Ishikawa (cell line): ENCODE measurements at regions not wholly inside any gene's neighbourhood (a gene's known extent, or its start where the extent isn't known, plus 50 kb on each side); places are given as distances from the start of the nearest gene placed in this dataset.

Experiments used
- CEBPB ChIP-seq: IDR thresholded peaks from 2 replicates; pipeline ENCODE4 v1.6.1; 2012
- CREB1 ChIP-seq: IDR thresholded peaks from 2 replicates; pipeline ENCODE4 v1.6.1; 2012; ENCODE audit warnings: low read depth
- EGR1 ChIP-seq: IDR thresholded peaks from 2 replicates; pipeline ENCODE4 v1.6.1; 2012
- EP300 ChIP-seq: IDR thresholded peaks from 2 replicates; pipeline ENCODE4 v1.6.1; 2012; ENCODE audit warnings: borderline replicate concordance
- FOXM1 ChIP-seq: IDR thresholded peaks from 2 replicates; pipeline ENCODE4 v1.6.1; 2012; ENCODE audit warnings: low read depth, borderline replicate concordance
- NFIC ChIP-seq: IDR thresholded peaks from 2 replicates; pipeline ENCODE4 v1.6.1; 2012
- RAD21 ChIP-seq: IDR thresholded peaks from 2 replicates; pipeline ENCODE4 v1.6.1; 2012; ENCODE audit warnings: low read depth
- TAF1 ChIP-seq: IDR thresholded peaks from 2 replicates; pipeline ENCODE4 v1.6.1; 2012; ENCODE audit warnings: low read depth, mild to moderate bottlenecking
- TCF12 ChIP-seq: IDR thresholded peaks from 2 replicates; pipeline ENCODE4 v1.6.1; 2012; ENCODE audit warnings: low read depth
- TEAD4 ChIP-seq: IDR thresholded peaks from 2 replicates; pipeline ENCODE4 v1.6.1; 2012
- YY1 ChIP-seq: IDR thresholded peaks from 2 replicates; pipeline ENCODE4 v1.6.1; 2012; ENCODE audit warnings: low read depth
- ZBTB7A ChIP-seq: IDR thresholded peaks from 2 replicates; pipeline ENCODE4 v1.6.1; 2012; ENCODE audit warnings: low read depth
- TF ChIP-seq, protein P1 (sequence below): IDR thresholded peaks from 2 replicates; pipeline ENCODE4 v1.6.1; 2012
- TF ChIP-seq, protein P2 (sequence below): IDR thresholded peaks from 2 replicates; pipeline ENCODE4 v1.6.1; 2012; ENCODE audit warnings: low read depth, mild to moderate bottlenecking
- TF ChIP-seq, protein P3 (sequence below): IDR thresholded peaks from 2 replicates; pipeline ENCODE4 v1.6.1; 2012

DNA sequence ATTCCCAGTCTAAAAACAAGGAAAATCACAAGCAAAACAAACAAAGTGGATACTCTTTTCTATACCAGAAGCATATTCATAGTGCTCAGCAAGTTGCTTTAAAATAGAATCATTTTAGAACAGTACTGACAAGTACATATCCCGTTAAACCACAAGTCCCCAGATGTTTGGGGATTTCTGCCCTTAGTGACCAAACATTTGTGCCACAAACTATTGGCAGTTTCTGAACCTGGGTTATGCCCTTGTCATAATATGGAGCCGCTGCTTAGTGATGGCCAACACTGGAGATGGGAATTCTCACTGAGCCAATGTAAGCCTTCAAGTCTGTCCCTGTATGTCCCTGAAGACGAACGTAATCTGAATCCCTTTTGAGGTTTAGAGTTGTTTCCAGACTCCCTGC lies 436.7 kb upstream of the JAG1 start:
- TF ChIP-seq, protein P1, sequence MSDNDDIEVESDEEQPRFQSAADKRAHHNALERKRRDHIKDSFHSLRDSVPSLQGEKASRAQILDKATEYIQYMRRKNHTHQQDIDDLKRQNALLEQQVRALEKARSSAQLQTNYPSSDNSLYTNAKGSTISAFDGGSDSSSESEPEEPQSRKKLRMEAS: no peak
- no peak for TF ChIP-seq ZBTB7A
- TF ChIP-seq NFIC: no peak
- TF ChIP-seq, protein P2, sequence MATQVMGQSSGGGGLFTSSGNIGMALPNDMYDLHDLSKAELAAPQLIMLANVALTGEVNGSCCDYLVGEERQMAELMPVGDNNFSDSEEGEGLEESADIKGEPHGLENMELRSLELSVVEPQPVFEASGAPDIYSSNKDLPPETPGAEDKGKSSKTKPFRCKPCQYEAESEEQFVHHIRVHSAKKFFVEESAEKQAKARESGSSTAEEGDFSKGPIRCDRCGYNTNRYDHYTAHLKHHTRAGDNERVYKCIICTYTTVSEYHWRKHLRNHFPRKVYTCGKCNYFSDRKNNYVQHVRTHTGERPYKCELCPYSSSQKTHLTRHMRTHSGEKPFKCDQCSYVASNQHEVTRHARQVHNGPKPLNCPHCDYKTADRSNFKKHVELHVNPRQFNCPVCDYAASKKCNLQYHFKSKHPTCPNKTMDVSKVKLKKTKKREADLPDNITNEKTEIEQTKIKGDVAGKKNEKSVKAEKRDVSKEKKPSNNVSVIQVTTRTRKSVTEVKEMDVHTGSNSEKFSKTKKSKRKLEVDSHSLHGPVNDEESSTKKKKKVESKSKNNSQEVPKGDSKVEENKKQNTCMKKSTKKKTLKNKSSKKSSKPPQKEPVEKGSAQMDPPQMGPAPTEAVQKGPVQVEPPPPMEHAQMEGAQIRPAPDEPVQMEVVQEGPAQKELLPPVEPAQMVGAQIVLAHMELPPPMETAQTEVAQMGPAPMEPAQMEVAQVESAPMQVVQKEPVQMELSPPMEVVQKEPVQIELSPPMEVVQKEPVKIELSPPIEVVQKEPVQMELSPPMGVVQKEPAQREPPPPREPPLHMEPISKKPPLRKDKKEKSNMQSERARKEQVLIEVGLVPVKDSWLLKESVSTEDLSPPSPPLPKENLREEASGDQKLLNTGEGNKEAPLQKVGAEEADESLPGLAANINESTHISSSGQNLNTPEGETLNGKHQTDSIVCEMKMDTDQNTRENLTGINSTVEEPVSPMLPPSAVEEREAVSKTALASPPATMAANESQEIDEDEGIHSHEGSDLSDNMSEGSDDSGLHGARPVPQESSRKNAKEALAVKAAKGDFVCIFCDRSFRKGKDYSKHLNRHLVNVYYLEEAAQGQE: no peak
- TF ChIP-seq, protein P3, sequence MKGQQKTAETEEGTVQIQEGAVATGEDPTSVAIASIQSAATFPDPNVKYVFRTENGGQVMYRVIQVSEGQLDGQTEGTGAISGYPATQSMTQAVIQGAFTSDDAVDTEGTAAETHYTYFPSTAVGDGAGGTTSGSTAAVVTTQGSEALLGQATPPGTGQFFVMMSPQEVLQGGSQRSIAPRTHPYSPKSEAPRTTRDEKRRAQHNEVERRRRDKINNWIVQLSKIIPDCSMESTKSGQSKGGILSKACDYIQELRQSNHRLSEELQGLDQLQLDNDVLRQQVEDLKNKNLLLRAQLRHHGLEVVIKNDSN: no peak
- no peak for TF ChIP-seq EGR1
- TF ChIP-seq TCF12: no peak
- no peak for TF ChIP-seq FOXM1
- TF ChIP-seq CREB1: no peak
- TF ChIP-seq RAD21: no peak
- TF ChIP-seq TAF1: no peak
- no peak for TF ChIP-seq TEAD4
- no peak for TF ChIP-seq YY1
- TF ChIP-seq CEBPB: no peak
- TF ChIP-seq EP300: no peak

DNA sequence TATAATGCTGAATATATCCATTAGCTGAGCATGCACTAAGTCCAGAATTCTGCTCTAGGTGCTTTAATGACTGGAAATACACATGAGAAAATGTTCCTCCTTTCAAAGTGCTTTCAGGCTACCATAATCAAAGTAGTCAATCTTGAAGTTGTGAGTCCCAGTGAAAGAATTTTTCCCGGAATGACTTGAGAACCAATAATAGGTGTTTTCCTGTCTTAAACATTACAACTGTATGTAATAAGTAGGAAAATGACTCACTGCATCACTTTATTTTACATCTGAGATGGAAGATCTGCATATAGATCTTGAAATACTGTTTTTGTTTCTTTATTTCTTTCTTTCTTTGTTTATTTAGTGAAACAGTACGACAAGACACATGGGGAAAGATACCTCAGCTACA lies 437.4 kb upstream of the JAG1 start:
- TF ChIP-seq EGR1 (no peak), RAD21 (no peak), YY1 (no peak), FOXM1 (no peak), ZBTB7A (no peak), CEBPB (no peak), TCF12 (no peak), TEAD4 (no peak), TAF1 (no peak), NFIC (no peak), EP300 (no peak), CREB1 (no peak)
- TF ChIP-seq, protein P2: no peak
- TF ChIP-seq, protein P1: no peak
- TF ChIP-seq, protein P3: no peak

DNA sequence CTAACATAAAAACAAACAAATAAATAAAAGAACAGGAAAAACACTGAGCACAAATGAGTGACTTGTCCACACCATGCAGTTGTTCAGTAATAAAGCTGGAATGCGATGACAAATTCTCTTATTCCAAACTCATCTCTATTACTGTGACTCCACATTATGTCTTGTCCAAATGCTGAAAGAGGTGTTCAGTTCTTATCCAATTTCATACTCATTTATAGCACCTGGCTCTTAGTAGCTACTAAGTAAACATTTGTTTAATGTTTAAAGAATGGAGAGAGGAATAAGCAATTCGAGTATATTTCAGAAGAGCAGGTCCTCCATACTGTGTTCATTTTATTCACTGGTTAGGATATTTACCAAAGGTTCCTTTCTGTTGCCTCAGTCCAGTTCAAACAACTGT lies 439.0 kb upstream of the JAG1 start:
- no peak for TF ChIP-seq TCF12
- TF ChIP-seq CEBPB: no peak
- no peak for TF ChIP-seq EGR1
- TF ChIP-seq ZBTB7A: no peak
- TF ChIP-seq FOXM1: no peak
- TF ChIP-seq EP300: no peak
- TF ChIP-seq RAD21: no peak
- TF ChIP-seq NFIC: no peak
- TF ChIP-seq, protein P3: no peak
- no peak for TF ChIP-seq TEAD4
- TF ChIP-seq TAF1: no peak
- TF ChIP-seq, protein P2: no peak
- TF ChIP-seq YY1: no peak
- TF ChIP-seq, protein P1: no peak
- TF ChIP-seq CREB1: no peak
